ENCODE measurements at regions not wholly inside any gene's neighbourhood (a gene's known extent, or its start where the extent isn't known, plus 50 kb on each side); places are given as distances from the start of the nearest gene placed in this dataset.

GRCh38 chr5:167966979-167967378, 324.5 kb upstream of the WWC1 start:
- no peak for DNase-seq

DNA sequence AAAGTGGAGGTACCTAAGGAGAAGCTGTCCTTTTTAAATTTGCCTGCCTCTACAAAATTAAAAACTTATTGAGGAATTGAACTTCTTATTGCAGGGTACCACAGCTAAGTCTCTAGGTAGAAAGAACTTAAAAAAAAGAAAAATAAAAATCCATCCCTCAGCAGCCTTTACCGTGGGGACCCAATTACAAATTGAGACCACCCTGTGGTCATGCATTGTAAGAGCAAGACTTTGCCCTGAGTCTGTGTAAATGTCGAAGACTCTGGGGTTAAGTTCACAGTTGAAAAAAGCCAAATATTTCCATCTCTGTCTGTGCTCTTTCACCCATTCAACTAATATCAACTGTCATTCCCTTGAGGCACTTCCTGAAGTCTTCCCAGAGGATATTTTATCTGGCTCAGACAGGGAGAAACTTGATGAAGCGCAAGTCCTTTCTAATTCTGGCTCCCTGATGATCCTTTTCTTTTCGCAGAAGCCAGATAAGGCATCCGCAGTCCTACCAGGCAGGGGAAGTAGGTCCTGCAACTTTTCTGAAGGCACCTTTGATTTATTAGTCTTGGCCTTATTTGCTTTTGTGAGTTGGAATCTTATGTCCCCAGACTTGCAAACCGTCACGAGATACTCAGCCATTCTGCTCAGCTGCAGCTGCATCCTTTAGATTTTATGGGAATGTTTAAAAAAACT, 323.8 kb upstream of the WWC1 start:
- DNase-seq = no peak

DNA sequence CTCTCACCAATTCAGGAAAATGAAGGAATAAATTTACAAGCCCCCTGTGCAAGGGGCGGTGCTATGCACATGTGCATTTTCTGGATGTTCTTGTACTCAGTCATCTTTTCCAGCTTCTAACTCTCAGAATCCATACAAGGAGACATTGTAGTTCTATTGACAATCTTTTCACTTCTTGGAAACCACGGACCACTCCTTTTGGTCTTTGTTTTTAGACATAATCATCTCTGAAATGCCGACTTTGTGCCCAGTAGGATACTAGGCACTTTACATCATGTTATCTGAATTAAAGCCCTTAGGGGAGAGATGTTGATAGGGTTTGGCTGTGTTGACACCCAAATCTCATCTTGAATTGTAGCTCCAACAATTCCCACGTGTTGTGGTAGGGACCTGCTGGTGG, 322.6 kb upstream of the WWC1 start:
- DNase-seq = no peak

DNA sequence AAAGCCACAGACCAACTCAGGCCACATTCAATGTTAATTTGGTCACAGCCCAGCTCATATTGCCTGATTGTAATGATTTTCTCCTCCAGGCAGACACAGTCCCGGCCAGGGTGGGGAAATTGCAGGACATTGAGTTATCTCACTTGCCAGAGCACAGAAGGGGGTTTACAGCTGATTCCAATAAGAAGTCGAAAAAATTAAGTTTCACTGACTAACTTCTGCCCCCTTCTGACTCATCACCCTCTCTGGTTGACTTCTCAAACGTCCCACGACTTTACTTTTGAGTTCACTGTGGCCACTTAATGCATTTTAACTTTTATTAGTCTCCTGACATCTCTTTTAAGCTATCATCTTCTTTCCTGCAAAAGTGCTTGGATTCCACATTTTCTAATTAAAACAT, 321.4 kb upstream of the WWC1 start:
- no peak for DNase-seq

DNA sequence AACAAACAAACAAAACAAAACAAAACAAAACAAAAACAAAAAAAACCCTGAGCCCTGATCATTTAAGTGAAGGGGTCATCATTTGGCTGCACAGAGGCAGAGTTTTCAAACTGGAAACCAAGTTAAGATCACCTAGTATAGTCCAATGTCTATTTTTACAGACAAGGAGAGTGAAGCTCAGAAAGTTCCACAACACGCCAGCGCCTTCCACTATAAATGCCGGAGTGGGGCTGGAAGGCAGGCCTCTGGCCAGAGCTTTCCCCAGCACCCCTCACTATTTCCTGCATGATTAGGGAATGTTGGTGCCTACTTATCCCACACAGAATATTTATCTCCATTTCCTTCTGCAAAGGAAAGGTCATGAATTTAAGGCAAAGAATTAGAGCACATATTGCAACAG, 319.7 kb upstream of the WWC1 start:
- DNase-seq = no peak

GRCh38 chr5:167973126-167973525, 318.3 kb upstream of the WWC1 start:
- no peak for DNase-seq

GRCh38 chr5:167984951-167985350, 306.5 kb upstream of the WWC1 start:
- DNase-seq = no peak

DNA sequence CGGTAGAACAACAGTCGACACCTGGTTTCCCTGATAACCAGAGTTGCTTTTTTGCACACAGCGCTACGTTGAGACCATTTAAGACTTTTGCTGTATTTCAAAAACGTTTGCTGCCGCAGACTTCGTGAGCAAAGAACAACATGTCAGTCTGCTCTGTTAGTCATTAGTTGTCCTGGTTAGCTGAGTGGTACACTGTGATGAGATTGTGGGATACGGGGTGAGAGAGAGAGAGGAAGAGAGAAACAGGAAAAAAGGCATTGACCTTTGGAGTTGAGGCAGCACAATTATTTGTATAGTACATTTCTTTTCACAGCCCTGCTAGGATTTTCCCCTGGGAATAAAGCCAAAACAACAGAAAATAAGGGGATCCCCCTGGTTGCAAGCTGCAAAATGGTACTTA, 306.1 kb upstream of the WWC1 start:
- no peak for DNase-seq

DNA sequence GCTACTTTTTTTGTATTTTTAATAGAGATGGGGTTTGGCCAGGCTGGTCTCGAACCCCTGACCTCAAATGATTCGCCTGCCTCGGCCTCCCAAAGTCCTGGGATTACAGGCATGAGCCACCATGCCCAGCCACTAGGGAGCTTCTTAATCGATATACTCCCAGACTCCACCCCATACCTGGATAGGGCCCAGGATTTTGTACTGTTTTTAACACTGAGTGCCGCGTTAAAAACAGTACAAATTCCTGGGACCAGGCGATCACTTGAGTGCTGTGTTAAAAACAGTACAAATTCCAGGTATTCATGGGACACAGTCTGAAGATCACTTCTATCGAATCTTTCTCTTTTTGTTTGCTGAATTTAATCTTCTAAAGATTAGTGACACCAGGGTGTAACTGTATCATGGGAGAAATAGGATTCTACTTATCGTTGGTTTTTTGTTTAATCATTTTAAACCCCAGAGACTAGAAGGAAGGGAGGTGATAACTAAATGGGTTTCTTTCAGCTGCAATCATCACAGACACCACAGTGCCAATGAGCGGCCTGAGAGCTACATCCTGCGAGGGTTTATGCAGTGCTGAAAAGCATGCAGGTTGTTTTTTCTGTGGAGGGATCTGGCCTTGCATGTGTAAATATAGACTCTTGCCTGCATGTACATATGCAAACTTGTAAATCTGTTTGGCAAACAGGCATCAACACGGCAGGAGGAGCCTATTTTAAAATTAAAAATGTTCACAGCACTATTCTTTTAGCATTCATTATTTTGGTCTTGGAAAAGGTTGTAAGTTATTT, 303.8 kb upstream of the WWC1 start:
- DNase-seq = no peak

- no peak for DNase-seq
Observed at GRCh38 chr5:167992868-167993267, 298.6 kb upstream of the WWC1 start.

- DNase-seq = no peak
Observed at GRCh38 chr5:167993771-167994170, 297.7 kb upstream of the WWC1 start.

- DNase-seq = no peak
Observed at GRCh38 chr5:167995844-167996425, 295.5 kb upstream of the WWC1 start.

DNA sequence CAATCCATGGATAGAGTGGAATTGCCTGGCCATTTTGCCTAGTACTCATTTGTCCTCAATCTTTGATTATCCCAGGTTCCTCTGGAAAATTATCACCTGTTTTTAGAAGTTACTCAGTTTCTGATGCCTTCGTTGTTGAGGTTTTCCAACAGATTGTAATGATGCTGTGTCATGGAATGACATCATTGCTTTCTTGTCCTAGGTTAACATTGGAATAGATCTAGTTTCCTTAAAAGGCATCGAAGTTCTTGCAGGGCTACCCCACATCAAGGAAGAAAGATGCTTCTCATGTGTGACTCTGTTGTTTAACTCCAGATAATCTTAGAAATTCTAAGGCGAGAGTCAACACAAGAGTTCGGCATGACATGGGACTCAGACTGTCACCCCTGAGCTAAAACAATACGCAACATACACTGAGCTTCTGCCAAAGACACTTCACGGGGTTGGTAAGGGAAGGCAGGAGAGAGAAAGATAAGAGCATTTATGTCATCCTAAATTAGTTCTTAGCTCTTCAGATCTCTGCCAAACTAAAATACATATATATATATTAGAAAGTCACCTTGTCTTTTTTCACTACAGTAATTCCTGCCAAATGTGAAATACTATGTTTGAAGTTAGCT, 293.2 kb upstream of the WWC1 start:
- no peak for DNase-seq

- no peak for DNase-seq
Observed at GRCh38 chr5:167999182-167999581, 292.3 kb upstream of the WWC1 start.

DNA sequence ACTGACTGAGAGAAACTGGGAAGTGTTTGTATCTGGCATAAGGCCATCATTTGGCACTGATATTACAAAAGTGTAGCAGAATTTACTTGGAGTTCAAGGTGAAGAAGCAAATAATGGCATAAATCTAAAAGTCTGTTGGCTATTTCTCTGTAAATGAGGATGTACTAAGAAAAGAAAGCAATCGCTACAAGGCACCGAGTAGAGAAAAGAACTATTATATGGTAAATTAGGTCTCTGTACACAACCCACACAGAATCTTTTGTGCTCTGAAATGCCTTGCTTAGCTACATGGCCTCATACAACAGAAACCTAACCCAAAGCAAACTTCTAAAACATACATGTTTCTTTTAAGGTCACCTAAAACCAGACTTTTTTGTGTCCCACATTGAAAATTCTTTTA, 290.1 kb upstream of the WWC1 start:
- no peak for DNase-seq

GRCh38 chr5:168002116-168002515, 289.3 kb upstream of the WWC1 start:
- no peak for DNase-seq

- DNase-seq = no peak
Observed at GRCh38 chr5:168005093-168005492, 286.4 kb upstream of the WWC1 start.

DNA sequence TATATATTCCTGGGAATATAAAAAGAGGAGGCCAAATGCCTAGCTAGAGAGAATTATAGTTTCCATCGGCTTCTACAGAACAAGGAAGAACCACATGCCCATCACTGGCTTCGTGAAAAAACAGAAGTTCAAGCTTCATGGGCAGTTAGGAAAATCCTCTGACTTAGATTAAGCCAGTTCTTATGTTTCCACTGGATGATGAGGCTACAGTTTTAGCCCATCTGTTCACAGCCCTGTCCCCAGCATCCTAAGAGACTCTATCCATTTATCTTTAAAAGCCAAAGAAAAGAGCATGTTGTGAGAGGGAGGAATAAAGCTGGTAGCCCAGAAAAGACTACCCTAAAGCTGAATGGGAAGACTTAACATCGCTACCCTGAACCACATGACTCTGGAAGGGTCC, 285.5 kb upstream of the WWC1 start:
- no peak for DNase-seq

GRCh38 chr5:168006456-168007130, 284.9 kb upstream of the WWC1 start:
- no peak for DNase-seq

DNA sequence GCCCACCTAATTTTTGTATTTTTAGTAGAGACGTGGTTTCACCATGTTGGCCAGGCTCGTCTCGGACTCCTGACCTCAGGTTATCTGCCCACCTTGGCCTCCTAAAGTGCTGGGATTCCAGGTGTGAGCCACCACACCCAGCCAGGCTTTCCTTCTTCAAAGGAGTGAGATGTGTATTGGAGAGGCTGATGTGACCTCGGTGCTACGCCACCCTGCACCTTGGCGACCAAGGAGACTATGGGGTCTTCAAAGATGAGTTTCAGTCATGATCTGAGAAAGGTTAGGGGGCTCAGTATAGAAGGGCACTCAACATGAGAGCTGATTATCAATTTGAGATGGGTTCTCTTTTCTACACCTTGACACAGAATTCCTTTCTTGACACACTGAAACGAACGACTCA, 284.2 kb upstream of the WWC1 start:
- no peak for DNase-seq

- DNase-seq = no peak
Observed at GRCh38 chr5:168008555-168008954, 282.9 kb upstream of the WWC1 start.

- DNase-seq = no peak
Observed at GRCh38 chr5:168011096-168011495, 280.3 kb upstream of the WWC1 start.

GRCh38 chr5:168012006-168012405, 279.4 kb upstream of the WWC1 start:
- no peak for DNase-seq
